GM20000 (cell line): ENCODE measurements at regions not wholly inside any gene's neighbourhood (a gene's known extent, or its start where the extent isn't known, plus 50 kb on each side); places are given as distances from the start of the nearest gene placed in this dataset.

Source experiments
- DNase-seq: peaks from one replicate; pipeline ENCODE4 v3.0.0; 2012; ENCODE audit warnings: low spot score
- CTCF ChIP-seq: IDR thresholded peaks from 2 replicates; pipeline ENCODE4 v1.5.1; 2012; ENCODE audit warnings: mild to moderate bottlenecking, control low read depth; ENCODE audit errors: extremely low read depth, missing control alignments

- no peak for TF ChIP-seq CTCF
- DNase-seq, result no peak
Observed at GRCh38 chr14:23816371-23816770, 137.2 kb upstream of the DHRS4 start.

- no peak for DNase-seq
- TF ChIP-seq CTCF, result no peak
Observed at GRCh38 chr14:23817164-23817767, 136.3 kb upstream of the DHRS4 start.

GRCh38 chr14:23827100-23827892, 126.3 kb upstream of the DHRS4 start:
- DNase-seq, result no peak

GRCh38 chr14:23828001-23828400, 125.6 kb upstream of the DHRS4 start:
- TF ChIP-seq CTCF, result no peak
- no peak for DNase-seq

More at GRCh38 chr14:23827100-23827892, 126.3 kb upstream of the DHRS4 start:
- no peak for TF ChIP-seq CTCF

GRCh38 chr14:23828616-23829015, 125.0 kb upstream of the DHRS4 start:
- no peak for DNase-seq
- no peak for TF ChIP-seq CTCF

- DNase-seq, result no peak
- TF ChIP-seq CTCF, result no peak
Observed at GRCh38 chr14:23829736-23830471, 123.7 kb upstream of the DHRS4 start.

- no peak for DNase-seq
- TF ChIP-seq CTCF, result no peak
Observed at GRCh38 chr14:23831596-23831995, 122.0 kb upstream of the DHRS4 start.
